MV-4-11 (cell line): ENCODE measurements at regions not wholly inside any gene's neighbourhood (a gene's known extent, or its start where the extent isn't known, plus 50 kb on each side); places are given as distances from the start of the nearest gene placed in this dataset.

ENCODE experiments used
- DNase-seq: peaks from one replicate; lab custom pipeline; 2025; lab: John Stamatoyannopoulos, UW

DNA sequence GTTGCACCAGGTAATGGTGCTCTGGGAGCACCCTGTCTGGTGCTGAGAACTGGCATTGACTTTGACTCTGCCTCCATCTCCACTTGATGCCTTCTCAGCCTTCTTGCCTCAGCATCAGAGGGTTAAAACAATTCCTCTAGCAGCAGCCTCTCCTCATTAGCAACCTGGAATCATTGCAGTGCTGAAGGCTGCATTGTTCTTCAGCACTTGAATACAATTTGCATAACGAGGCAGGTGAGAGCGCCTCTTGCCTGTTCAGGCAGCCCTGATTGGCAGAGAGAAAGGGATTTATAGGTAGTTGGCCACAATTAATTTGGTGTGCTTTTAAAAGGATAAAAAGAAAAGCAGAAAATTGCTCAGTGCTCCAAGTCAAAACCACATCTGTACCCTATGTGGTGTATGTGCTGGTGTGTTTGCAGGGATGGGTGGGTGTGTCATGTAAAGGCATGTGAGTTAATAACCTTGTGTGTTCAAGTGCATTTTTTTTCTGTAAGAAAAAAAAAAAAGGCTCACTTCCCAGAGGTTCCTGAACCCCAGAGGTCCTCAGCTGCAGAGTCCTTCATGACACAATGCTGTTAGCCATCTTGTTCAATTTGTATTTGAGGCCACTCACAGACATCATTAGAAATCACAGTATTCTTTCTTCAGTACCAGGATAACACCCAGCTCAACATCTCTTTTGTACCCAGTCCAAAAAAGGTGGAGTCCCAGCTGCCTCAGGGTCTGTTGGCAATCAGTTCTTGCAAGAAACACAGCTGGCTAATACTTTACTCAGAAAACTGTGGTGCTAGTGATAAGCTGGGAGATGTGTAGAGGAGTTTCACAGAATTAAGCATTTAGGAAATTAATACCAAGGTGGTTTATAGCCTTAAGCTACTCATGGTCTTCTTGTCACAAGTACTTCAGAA, 385.6 kb downstream of the GRIN2B start:
- DNase-seq, result no peak

GRCh38 chr12:13594731-13595514, 386.5 kb downstream of the GRIN2B start:
- no peak for DNase-seq

GRCh38 chr12:13592063-13592942, 389.1 kb downstream of the GRIN2B start:
- no peak for DNase-seq

- no peak for DNase-seq
Observed at GRCh38 chr12:13591488-13591887, 389.9 kb downstream of the GRIN2B start.

DNA sequence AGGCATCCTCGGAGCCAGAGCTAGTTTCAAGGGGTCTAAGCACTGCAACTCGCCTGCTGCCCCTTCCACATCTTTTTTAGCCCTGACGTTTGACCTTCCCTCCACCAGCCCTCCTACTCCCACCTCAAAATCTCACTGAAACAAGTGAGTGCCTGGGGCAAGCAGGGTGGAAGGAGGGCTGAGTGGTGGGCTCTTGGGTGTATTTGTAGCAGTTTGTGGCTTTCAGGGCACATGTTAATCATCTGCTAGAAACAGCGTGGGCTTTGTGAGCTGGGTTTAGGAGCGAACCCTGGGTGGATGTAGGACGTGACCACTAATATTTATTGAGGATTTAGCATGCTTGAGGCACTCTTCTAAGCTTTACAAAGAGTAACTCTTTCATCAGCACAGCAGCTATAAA, 390.3 kb downstream of the GRIN2B start:
- DNase-seq, result no peak

DNA sequence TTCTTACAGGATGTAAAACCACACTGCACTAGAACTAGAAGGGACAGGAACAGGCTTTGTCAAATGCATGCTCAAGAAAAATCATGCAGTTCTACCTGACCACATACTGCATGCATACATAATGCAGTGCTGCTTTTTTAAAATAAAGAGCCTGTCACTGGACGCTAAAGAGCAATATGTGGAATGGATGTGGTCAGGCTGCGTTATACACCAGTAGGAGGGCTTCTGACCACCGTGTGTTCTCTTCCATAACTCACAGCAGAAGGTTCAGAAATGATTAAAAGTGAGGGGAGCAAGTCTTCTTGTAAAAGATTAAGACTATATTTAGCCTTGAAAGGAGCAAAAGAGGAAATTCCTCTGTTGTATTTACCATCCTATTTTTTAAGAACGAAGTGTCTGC, 392.0 kb downstream of the EMP1 start:
- no peak for DNase-seq

DNA sequence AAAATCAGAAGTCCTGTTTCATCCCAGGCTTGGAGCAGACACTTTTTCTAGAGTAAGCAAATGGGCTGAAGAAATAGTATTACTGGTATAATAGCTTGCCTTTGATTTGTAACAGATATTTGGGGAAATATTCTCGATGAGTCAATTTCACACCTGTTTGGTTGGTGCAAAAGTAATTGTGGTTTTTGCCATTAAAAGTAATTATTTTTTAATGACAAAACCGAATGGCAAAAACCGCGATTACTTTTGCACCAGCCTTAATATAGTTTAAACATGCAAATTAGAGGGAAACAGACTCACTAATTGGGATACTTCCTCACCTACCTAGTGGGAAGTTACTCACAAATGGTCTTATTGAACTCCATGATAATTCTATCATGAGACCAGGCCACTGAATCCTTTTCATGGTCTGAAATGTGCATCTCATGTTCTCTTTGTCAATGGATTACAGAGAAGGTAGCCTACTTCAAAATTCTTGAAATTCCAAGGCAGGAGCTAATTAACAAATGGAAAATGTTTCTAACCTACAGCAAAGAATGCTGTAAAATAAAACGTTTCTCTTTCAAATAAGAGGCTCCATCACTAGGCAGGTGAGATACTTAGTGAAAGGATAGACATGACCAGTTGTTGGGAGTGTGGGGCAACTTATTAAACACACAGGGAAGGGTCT, 391.3 kb downstream of the EMP1 start:
- DNase-seq, result no peak

DNA sequence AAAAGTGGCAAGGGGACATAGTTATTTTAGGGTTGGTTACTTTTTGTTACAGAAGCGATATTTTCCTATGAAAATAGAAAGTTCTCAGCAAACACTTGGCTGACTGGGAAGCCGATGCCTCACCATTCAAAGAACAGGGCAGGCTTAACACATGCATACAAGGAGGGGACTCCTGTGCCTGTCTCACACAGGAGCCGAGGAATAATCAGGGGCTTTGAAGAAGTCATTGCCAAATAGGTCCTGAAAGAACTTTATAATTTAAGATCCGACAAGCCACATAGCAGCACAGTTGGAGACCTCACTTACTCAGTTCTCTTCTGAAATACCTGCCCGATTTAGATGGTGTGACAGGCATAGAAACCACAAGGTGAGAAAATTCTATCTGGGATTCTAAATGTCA, 389.8 kb downstream of the EMP1 start:
- no peak for DNase-seq

GRCh38 chr12:13584541-13584940, 388.0 kb downstream of the EMP1 start:
- no peak for DNase-seq

DNA sequence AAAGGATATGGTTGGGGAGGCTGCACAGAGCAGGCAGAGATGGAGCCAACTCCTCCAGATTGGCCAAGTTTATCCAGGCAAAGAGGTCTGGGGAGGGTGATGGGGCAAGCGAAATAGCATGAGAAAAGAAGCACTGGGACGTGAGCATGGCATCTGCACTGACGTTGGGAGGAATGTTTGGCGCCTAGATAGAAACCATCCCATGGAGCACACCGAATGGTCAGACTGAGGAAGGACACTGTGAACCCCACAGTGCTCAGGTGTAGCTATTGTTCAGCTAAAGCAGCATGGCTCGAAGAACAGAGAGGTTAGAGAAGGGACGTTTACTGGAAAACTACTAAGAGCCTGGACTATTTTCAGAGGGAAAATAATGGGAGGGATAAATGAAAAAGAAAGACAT, 387.1 kb downstream of the EMP1 start:
- no peak for DNase-seq

DNA sequence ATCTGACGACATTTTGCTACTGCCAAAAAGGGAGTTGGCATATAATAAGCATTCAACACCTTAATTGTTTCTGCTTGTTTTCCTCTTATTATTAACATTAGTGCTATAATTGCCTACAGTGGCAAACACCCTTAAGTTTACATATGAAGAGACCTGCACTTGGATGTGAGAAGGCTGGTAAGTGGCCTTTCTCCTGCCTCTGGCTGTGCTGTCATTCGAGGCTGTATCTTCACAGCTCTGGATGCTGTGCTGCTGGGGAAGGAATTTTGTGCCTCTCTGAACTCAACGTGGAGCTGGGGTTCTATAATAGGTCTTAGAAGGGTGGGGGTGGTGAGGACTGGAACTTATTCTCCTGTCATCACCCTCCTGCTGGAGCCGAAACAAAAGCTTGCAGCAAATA, 385.9 kb downstream of the EMP1 start:
- no peak for DNase-seq

- DNase-seq, result no peak
Observed at GRCh38 chr12:13581031-13581430, 384.5 kb downstream of the EMP1 start.

- DNase-seq, result no peak
Observed at GRCh38 chr12:13580206-13580605, 383.7 kb downstream of the EMP1 start.

- no peak for DNase-seq
Observed at GRCh38 chr12:13576935-13577500, 380.5 kb downstream of the EMP1 start.

- peak; percentile 13 for DNase-seq
Observed at GRCh38 chr12:13573698-13574321, 377.3 kb downstream of the EMP1 start.

- no peak for DNase-seq
Observed at GRCh38 chr12:13571035-13571434, 374.5 kb downstream of the EMP1 start.

DNA sequence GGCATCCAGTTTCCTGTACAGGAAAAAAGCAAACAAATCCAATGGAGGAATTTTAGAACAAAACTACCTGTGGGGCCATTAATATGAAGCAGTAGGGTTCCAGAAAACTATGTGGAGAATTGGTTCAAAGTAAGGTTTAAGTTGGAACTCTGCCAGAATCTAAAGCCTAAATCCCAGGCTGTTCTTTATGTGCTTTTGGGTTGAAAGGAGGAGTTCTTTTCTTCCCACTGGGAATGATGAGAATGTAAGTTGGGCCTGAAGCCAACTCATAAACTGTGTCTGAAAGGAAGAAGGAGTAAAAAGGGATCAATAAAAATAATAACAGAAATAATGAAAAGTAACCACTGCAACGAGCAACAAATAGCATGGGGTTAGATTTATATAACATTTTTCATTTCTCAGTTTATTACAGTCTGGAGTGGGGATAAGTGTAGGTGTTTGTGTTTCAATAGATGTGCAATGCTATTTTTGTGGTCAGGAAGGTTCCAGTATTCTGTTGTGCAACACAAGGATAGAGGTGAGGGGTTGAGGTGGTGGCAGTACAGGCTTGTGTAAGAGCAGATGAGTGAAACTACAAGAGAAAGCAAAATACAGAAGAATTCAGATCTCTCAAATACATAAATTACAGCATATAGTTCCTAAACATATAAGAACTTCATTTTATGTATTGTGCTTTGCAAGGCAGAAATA, 373.6 kb downstream of the EMP1 start:
- no peak for DNase-seq

DNA sequence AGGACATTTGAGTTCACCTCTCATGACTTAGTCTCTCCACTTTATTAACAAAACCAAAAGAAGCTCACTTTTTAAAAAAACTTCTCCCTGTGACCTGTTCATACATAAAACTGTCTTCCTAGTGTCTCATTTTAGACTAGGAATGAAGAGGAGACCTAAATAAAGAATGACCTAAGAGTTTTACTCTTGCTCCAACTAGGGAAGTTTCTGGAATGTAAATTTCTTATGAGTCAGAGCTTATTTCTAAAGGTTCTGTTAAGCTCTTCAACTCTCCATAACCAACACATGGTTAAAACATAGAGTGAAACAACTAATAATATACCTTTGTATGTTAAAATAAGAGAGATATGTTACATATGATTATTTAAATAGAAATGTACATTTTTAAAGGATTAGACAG, 369.8 kb downstream of the EMP1 start:
- DNase-seq, result no peak

DNA sequence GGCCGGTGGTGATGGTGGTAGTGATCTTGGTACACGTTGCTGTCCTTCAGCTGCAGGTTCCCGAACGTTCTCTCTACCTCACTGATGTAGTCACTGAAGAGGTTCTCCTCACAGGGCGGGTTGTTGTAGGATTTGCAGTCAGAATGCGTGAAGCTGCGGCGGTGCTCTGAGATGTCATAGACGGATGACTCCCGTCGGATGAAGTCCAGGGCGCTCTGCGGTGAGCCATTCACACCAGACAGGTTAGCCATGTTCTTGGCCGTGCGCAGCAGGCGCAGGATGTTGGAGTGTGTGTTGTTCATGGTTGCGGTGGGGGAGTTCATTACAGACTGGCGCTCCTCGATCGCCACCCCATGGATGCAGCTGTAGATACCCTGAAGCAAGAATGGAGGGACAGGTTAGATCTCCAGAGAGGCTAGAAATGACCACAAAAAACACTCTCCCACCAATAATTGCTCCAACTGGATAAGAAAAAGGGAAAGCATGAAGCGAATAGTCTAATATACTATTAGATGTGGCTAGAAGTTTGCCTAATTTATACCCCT, 367.8 kb downstream of the EMP1 start:
- no peak for DNase-seq

GRCh38 chr12:13563743-13564125, 367.2 kb downstream of the EMP1 start:
- no peak for DNase-seq
